ENCODE measurements at regions not wholly inside any gene's neighbourhood (a gene's known extent, or its start where the extent isn't known, plus 50 kb on each side); places are given as distances from the start of the nearest gene placed in this dataset.

DNA sequence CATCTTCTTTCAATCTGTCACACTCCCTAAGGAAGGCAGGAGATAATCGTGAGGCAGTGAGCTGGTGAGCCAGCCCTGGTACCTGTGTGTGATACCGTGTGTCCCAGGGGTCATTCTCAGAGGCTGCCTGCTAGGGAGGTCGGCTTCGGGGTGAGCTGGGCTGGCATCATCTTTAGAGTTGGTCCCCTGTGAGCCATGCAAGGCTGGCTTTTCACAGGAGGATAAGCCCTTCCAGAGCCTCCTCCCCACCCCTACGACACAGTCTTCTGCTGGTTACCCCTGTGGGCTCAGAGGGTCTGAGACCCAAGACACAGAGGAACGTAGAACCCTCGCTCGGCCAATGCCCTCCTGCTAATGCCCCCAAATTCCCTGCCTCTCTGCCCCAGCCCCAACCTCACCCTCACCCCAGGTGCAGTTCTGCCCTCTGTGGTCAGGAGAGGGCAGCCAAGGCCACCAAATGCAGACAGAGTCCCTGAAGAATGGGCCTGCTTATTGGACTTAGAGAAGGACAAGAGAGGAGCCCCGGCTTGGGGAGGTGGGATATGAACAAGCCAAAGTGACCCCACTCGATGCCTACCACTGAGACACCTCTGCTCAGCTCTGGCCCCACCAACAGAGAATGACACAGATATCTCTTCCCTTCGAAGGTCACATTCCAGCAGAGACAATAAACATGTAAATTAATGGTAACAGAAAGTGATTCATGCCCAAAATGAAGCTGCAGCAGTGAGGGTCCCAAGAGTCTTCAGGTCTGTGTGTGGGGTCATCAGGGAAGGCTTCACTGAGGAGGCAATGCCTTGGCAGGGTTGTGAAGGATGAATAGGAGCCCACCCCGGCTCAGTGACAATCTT, 80.8 kb upstream of the CCL1 start:
- ChIA-PET CTCF (ENCODE audit: low intra/inter-chr PET ratio) (interaction anchor here (0.6 to 1.5 kb wide), 2 partner anchors 76 to 118 kb away, joined by 3 to 6 read pairs; no protein-coding TSS in a partner anchor), POLR2A (interaction anchor here (1.3 kb wide), 1 partner anchor 537 kb away, joined by 5 read pairs; the partner anchor contains the start of gene LIG3)
- Histone ChIP-seq H3K27ac (ENCODE audit: extremely low read depth, low read depth, low read length) (no peak overlapping the region), H3K36me3 (ENCODE audit: control insufficient read depth, insufficient read depth, low read length) (no peaks in the 10 kb centered on the region), H3K9me1 (ENCODE audit: control insufficient read depth, insufficient read depth, low read length) (no peaks in the 10 kb centered on the region), H3K4me1 (replicated peaks in 1 of 2; ENCODE audit: control insufficient read depth in 2 of 2, insufficient read depth in 2 of 2, low read length in 2 of 2) (no peaks in the 10 kb centered on the region), H3K9ac (ENCODE audit: insufficient read depth in 1 of 2, low read depth in 2 of 2, low read length in 2 of 2) (no peak overlapping the region), H3K4me2 (ENCODE audit: insufficient read depth, low read length) (no peak overlapping the region), H3K9me3 (replicated peaks; ENCODE audit: control insufficient read depth, insufficient read depth, low read depth, low read length) (no peaks in the 10 kb centered on the region), H3K4me3 (no peak overlapping the region), H3K79me2 (ENCODE audit: control insufficient read depth, insufficient read depth, low read length) (no peaks in the 10 kb centered on the region), H3K27me3 (ENCODE audit: control insufficient read depth in 2 of 2, insufficient read depth in 2 of 2, low read length in 2 of 2) (peaks cover 2 to 11% of the 10 kb centered on the region in 2 experiments; a peak in 2 of 5 replicates), H4K20me1 (replicated peaks; ENCODE audit: control insufficient read depth, insufficient read depth, low read length) (no peaks in the 10 kb centered on the region; the same call in 1 of the 2 replicates), H2AFZ (ENCODE audit: low read depth, low read length) (no peak overlapping the region)
- no TSS peak for BruUV-seq (replicated peaks)
- in situ Hi-C loops (cut with MboI) (loop anchor here (25.0 kb wide), 1 partner anchor 1293 kb away; the partner anchor contains the start of gene RASL10B), intact Hi-C loops (cut with micrococcal nuclease) (no loop called here)
- peak; percentile 24 to 45 (median 32) for DNase-seq (ENCODE audit: extremely low read depth in 1 of 4, low spot score in 3 of 4)
- WGBS (ENCODE audit: insufficient coverage, low coverage, missing lambda C conversion rate) = 0% methylated on average over 12 of the region's 12 CpGs
- no peak for FAIRE-seq
- peak; percentile 79 for ATAC-seq
- TF ChIP-seq MLX (CRISPR knock-in tag; conservative IDR thresholded peaks at IDR 0.05) (no peak), ZNF23 (CRISPR knock-in tag; IDR thresholded peaks at IDR 0.05) (no peak), BRF1 (IDR thresholded peaks at IDR 0.05; ENCODE audit: borderline replicate concordance, extremely low read depth, insufficient read length) (no peak), MAZ (CRISPR knock-in tag; conservative IDR thresholded peaks at IDR 0.05 in 1 of 2, IDR thresholded peaks at IDR 0.05 in 1 of 2) (0 out of 4 replicates have a peak, but pooled peaks of 1 of the 2 experiments have one; percentile 28), CTCF (IDR thresholded peaks at IDR 0.05 in 2 of 3, conservative IDR thresholded peaks at IDR 0.05 in 1 of 3; ENCODE audit: insufficient read depth in 2 of 3, low read depth in 1 of 3, low read length in 3 of 3) (peak; percentile 49 to 67 (median 61)), PURB (CRISPR knock-in tag; IDR thresholded peaks at IDR 0.05; ENCODE audit: low read depth) (no peak), MEIS2 (IDR thresholded peaks at IDR 0.05; ENCODE audit: partially characterized antibody) (no peak)
- TF ChIP-seq, protein P1, sequence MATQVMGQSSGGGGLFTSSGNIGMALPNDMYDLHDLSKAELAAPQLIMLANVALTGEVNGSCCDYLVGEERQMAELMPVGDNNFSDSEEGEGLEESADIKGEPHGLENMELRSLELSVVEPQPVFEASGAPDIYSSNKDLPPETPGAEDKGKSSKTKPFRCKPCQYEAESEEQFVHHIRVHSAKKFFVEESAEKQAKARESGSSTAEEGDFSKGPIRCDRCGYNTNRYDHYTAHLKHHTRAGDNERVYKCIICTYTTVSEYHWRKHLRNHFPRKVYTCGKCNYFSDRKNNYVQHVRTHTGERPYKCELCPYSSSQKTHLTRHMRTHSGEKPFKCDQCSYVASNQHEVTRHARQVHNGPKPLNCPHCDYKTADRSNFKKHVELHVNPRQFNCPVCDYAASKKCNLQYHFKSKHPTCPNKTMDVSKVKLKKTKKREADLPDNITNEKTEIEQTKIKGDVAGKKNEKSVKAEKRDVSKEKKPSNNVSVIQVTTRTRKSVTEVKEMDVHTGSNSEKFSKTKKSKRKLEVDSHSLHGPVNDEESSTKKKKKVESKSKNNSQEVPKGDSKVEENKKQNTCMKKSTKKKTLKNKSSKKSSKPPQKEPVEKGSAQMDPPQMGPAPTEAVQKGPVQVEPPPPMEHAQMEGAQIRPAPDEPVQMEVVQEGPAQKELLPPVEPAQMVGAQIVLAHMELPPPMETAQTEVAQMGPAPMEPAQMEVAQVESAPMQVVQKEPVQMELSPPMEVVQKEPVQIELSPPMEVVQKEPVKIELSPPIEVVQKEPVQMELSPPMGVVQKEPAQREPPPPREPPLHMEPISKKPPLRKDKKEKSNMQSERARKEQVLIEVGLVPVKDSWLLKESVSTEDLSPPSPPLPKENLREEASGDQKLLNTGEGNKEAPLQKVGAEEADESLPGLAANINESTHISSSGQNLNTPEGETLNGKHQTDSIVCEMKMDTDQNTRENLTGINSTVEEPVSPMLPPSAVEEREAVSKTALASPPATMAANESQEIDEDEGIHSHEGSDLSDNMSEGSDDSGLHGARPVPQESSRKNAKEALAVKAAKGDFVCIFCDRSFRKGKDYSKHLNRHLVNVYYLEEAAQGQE (IDR thresholded peaks at IDR 0.05; ENCODE audit: borderline replicate concordance) = peak; percentile 51; the same call in 1 of the 2 replicates
- TF ChIP-seq, protein P1 (CRISPR knock-in tag; IDR thresholded peaks at IDR 0.05; ENCODE audit: low read depth) = no peak
